ENCODE measurements at regions not wholly inside any gene's neighbourhood (a gene's known extent, or its start where the extent isn't known, plus 50 kb on each side); places are given as distances from the start of the nearest gene placed in this dataset.
"Not testable (repeated sequence)": the region's sequence is repeated elsewhere in the genome, so short reads cannot be mapped to it uniquely, and the experiment has no call there.

GRCh38 chrX:142804085-142804484, 221.6 kb upstream of the SPANXN4 start:
- Mint-ChIP-seq H3K4me1 (no peaks in the 10 kb centered on the region), H3K27me3 (no peaks in the 10 kb centered on the region), H3K4me3 (no peak overlapping the region), H3K36me3 (peaks cover 2% of the 10 kb centered on the region), H3K9me3 (no peaks in the 10 kb centered on the region), H3K27ac (no peak overlapping the region)

DNA sequence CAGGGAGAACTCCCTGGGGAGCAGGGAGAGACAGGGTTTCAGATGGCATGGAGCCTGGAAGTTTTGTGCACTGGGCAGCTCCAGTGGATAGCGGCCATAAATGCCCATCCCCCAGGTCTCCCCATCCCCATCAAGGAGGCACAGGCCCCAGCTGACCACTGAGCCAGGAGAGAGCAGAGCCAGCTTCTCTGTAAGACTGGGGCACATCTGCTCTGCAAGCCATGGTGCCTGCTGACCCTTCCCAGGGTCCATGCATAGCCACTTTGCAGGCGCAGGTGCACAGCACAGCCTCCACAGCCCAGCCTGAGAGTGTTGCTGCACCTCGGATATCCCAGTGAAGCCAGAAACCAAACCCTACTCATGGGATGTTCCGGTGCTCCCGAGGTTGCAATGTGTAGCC, 206.3 kb upstream of the SPANXN4 start:
- no peak overlapping the region for H3K27ac Mint-ChIP-seq
- no peaks in the 10 kb centered on the region for H3K4me1 Mint-ChIP-seq
- H3K4me3 Mint-ChIP-seq: no peak overlapping the region
- no peaks in the 10 kb centered on the region for H3K27me3 Mint-ChIP-seq
- peaks cover 0 to 2% (median 0%) of the 10 kb centered on the region in 3 donors for H3K9me3 Mint-ChIP-seq
- H3K36me3 Mint-ChIP-seq: no peaks in the 10 kb centered on the region

- Mint-ChIP-seq H3K27me3 (no peaks in the 10 kb centered on the region), H3K27ac (no peak overlapping the region), H3K9me3 (peaks cover 0 to 2% (median 0%) of the 10 kb centered on the region in 3 donors), H3K36me3 (no peaks in the 10 kb centered on the region), H3K4me3 (no peak overlapping the region), H3K4me1 (no peaks in the 10 kb centered on the region)
Measured at GRCh38 chrX:142828129-142828528, 197.6 kb upstream of the SPANXN4 start.

DNA sequence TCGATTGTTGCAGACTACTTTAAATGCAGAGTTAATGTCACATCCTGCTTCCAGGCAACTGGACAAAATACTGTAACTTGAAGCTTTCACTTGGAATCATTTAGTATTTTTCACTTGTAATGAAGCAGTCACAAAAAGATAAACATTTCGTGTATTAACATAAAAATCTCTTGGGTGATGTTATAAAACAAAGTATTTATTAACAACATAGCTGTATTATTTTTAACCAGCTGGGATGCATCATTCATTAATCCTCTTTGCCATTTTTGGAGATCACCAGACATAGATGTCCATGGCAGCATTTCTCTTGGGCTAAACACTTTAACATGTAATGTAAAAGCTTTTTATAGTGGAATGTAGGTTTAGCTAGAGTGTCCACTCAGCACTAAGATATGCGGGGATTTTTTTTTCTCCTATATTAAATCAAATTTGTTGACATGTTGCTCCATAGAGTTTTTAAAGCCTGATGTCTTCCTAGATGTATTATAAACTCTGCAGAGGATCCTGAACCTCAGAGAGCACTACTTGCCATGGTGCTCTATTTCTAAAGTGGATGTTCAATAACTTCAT, 193.7 kb upstream of the SPANXN4 start:
- H3K27ac Mint-ChIP-seq: no peak overlapping the region
- no peak overlapping the region for H3K4me3 Mint-ChIP-seq
- H3K36me3 Mint-ChIP-seq: no peaks in the 10 kb centered on the region
- H3K9me3 Mint-ChIP-seq: peaks cover 0 to 2% (median 0%) of the 10 kb centered on the region in 3 donors
- no peaks in the 10 kb centered on the region for H3K27me3 Mint-ChIP-seq
- no peaks in the 10 kb centered on the region for H3K4me1 Mint-ChIP-seq

DNA sequence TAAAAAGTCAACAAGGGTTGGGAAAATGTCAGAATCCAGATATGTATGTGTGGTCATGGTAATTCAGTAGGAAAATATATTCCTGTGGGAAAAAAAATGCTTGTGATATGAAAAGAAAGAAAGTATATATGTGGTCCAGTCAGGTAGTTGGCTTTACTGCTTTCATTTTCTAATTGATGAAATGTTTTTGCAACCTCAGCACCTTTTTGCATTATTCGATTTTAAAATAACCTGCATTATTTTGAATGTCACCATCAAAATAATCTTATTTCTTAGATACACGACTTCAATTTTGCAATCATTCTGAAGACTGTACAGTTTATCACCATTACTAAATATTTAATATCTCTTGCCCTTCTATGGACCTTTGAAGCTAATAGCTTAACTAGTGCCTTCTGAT, 170.8 kb upstream of the SPANXN4 start:
- no peak overlapping the region for H3K27ac Mint-ChIP-seq
- no peaks in the 10 kb centered on the region for H3K27me3 Mint-ChIP-seq
- H3K9me3 Mint-ChIP-seq: peaks cover 0 to 3% (median 2%) of the 10 kb centered on the region in 3 donors
- no peaks in the 10 kb centered on the region for H3K4me1 Mint-ChIP-seq
- no peaks in the 10 kb centered on the region for H3K36me3 Mint-ChIP-seq
- no peak overlapping the region for H3K4me3 Mint-ChIP-seq

DNA sequence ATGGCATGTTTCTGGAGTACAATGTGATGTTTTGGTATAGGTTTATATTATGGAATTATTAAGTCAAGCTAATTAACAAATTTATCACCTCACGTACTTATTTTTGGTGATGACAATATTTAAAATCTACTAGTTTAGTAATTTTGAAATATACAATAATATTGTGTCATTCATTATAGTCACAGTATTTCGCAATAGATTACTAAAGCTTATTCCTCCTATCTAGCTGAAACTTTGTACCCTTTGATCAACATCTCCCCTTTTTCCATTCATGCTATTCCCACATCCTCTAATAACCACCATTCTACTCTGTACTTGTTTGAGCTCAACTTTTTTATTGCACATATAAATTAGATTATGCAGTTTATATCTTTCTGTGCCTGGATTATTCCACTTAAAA, 164.8 kb upstream of the SPANXN4 start:
- Mint-ChIP-seq H3K9me3 (peaks cover 0 to 5% (median 0%) of the 10 kb centered on the region in 3 donors), H3K27ac (no peak overlapping the region), H3K27me3 (no peaks in the 10 kb centered on the region), H3K4me1 (no peaks in the 10 kb centered on the region), H3K36me3 (no peaks in the 10 kb centered on the region), H3K4me3 (no peak overlapping the region)

DNA sequence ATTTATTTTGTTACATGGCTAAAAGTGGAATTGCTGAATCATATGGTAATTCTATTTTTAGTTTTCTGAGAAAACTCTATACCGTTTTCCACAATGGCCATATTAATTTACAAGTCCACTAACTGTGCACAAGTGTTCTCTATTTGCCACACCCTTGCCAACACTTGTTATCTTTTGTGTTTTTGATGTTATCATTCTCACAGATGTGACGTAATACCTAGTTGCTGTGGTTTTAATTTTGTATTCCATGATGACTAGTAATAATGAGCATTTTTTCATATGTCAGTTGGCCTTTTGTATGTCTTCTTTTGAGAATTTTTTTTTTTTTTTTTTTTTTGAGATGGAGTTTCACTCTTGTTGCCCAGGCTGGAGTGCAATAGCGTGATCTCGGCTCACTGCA, 164.2 kb upstream of the SPANXN4 start:
- peaks cover 0 to 5% (median 0%) of the 10 kb centered on the region in 3 donors for H3K9me3 Mint-ChIP-seq
- H3K36me3 Mint-ChIP-seq: no peaks in the 10 kb centered on the region
- H3K27ac Mint-ChIP-seq: no peak overlapping the region
- H3K4me1 Mint-ChIP-seq: no peaks in the 10 kb centered on the region
- H3K4me3 Mint-ChIP-seq: no peak overlapping the region
- H3K27me3 Mint-ChIP-seq: no peaks in the 10 kb centered on the region

GRCh38 chrX:142866247-142866646, 159.5 kb upstream of the SPANXN4 start:
- not testable (repeated sequence) for H3K4me1 Mint-ChIP-seq, H3K27me3 Mint-ChIP-seq, H3K36me3 Mint-ChIP-seq, H3K9me3 Mint-ChIP-seq, H3K27ac Mint-ChIP-seq, H3K4me3 Mint-ChIP-seq

GRCh38 chrX:142873214-142873613, 152.5 kb upstream of the SPANXN4 start:
- H3K4me1 Mint-ChIP-seq: no peaks in the 10 kb centered on the region
- peaks cover 0 to 13% (median 10%) of the 10 kb centered on the region in 3 donors for H3K9me3 Mint-ChIP-seq
- H3K27me3 Mint-ChIP-seq: no peaks in the 10 kb centered on the region
- H3K27ac Mint-ChIP-seq: no peak overlapping the region
- no peaks in the 10 kb centered on the region for H3K36me3 Mint-ChIP-seq
- no peak overlapping the region for H3K4me3 Mint-ChIP-seq

DNA sequence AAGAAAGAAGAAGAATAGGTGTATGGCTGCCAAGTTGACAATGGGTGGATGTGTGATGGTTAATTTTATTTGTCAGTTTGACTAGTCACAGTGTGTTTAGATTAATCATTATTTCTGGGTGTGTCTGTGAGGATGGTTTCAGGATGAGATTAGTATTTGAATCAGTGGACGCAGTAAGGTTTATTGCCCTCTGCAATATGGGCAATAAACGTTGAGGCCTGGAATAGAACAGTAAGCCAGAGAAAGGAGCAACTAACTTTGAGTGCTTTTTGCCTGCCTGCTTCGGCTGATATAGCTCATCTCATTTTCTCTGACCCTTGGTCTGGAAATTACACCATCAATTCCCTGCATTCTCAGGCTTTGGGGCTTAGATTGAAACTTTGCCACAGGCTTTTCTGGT, 140.8 kb upstream of the SPANXN4 start:
- Mint-ChIP-seq H3K9me3 (no peaks in the 10 kb centered on the region), H3K27ac (no peak overlapping the region), H3K27me3 (no peaks in the 10 kb centered on the region), H3K4me3 (no peak overlapping the region), H3K4me1 (no peaks in the 10 kb centered on the region), H3K36me3 (no peaks in the 10 kb centered on the region)

DNA sequence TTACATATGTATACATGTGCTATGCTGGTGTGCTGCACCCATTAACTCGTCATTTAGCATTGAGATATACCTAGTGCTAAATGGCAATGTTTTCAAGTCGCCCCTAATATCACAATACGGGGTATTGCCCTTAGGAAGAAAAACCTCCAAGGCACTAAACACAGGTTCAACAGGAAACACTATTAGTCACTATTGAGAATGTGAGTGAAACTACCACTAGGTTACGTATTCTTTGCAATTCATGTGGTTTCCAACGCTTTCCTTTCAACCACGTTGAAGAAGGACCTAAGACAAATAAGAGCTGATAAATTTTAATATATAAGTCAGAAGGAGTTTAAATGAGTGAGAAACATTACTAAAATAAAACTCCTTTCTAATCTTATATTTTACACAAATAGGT, 134.7 kb upstream of the SPANXN4 start:
- Mint-ChIP-seq H3K36me3 (no peaks in the 10 kb centered on the region), H3K27ac (no peak overlapping the region), H3K4me3 (no peak overlapping the region), H3K4me1 (no peaks in the 10 kb centered on the region), H3K9me3 (no peaks in the 10 kb centered on the region), H3K27me3 (no peaks in the 10 kb centered on the region)

DNA sequence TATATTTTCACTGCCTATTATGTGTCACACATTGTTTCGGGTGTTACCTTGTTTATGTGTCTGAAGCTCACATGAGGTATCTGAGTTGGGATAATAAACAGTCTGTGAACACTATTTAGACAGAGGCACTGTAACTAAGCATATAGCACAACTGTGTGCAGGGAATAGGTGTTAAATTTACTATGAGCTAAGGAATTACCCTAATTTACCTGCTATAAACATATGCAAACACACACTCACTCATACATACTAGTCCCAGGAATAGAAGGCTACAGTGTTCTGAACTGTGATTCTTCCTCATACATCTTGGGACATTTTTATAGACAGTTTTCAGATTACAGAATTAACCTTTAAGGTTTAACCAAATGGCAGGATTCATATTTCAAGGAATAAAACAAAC, 127.6 kb upstream of the SPANXN4 start:
- H3K27ac Mint-ChIP-seq: no peak overlapping the region
- H3K36me3 Mint-ChIP-seq: no peaks in the 10 kb centered on the region
- no peaks in the 10 kb centered on the region for H3K27me3 Mint-ChIP-seq
- H3K9me3 Mint-ChIP-seq: peaks cover 0 to 2% (median 1%) of the 10 kb centered on the region in 3 donors
- no peaks in the 10 kb centered on the region for H3K4me1 Mint-ChIP-seq
- no peak overlapping the region for H3K4me3 Mint-ChIP-seq

- H3K36me3 Mint-ChIP-seq: no peaks in the 10 kb centered on the region
- no peaks in the 10 kb centered on the region for H3K4me1 Mint-ChIP-seq
- peaks cover 0 to 6% (median 3%) of the 10 kb centered on the region in 3 donors for H3K9me3 Mint-ChIP-seq
- no peak overlapping the region for H3K4me3 Mint-ChIP-seq
- H3K27me3 Mint-ChIP-seq: no peaks in the 10 kb centered on the region
- no peak overlapping the region for H3K27ac Mint-ChIP-seq
Measured at GRCh38 chrX:142923201-142923600, 102.5 kb upstream of the SPANXN4 start.

DNA sequence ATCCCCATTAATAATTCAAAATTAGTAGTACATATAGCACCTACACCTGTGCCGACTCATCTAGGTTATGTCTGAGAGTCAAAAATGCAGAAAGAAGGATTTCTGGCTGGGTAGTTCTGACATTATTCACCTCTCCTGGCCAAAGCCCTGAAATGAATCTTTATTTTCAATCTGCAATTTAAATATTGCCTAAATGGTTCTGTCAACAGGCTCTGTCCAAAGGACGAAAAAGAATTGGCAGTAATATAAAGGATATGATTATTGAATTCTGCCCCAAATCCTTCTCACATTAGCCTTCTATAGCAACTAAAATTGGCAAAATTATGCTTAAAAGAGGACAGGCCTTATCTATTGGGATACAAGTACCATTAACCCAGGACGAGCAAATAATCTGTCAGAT, 86.9 kb upstream of the SPANXN4 start:
- no peaks in the 10 kb centered on the region for H3K27me3 Mint-ChIP-seq
- no peaks in the 10 kb centered on the region for H3K36me3 Mint-ChIP-seq
- peaks cover 0 to 5% (median 1%) of the 10 kb centered on the region in 3 donors for H3K9me3 Mint-ChIP-seq
- H3K4me3 Mint-ChIP-seq: no peak overlapping the region
- H3K27ac Mint-ChIP-seq: no peak overlapping the region
- no peaks in the 10 kb centered on the region for H3K4me1 Mint-ChIP-seq

- not testable (repeated sequence) for H3K27me3 Mint-ChIP-seq, H3K4me1 Mint-ChIP-seq, H3K36me3 Mint-ChIP-seq, H3K9me3 Mint-ChIP-seq, H3K27ac Mint-ChIP-seq
- peak overlapping the region in 1 of 4 donors; percentile 56 for H3K4me3 Mint-ChIP-seq
Measured at GRCh38 chrX:142972147-142972809, 53.5 kb upstream of the SPANXN4 start.
